ENCODE measurements at regions not wholly inside any gene's neighbourhood (a gene's known extent, or its start where the extent isn't known, plus 50 kb on each side); places are given as distances from the start of the nearest gene placed in this dataset.

DNA sequence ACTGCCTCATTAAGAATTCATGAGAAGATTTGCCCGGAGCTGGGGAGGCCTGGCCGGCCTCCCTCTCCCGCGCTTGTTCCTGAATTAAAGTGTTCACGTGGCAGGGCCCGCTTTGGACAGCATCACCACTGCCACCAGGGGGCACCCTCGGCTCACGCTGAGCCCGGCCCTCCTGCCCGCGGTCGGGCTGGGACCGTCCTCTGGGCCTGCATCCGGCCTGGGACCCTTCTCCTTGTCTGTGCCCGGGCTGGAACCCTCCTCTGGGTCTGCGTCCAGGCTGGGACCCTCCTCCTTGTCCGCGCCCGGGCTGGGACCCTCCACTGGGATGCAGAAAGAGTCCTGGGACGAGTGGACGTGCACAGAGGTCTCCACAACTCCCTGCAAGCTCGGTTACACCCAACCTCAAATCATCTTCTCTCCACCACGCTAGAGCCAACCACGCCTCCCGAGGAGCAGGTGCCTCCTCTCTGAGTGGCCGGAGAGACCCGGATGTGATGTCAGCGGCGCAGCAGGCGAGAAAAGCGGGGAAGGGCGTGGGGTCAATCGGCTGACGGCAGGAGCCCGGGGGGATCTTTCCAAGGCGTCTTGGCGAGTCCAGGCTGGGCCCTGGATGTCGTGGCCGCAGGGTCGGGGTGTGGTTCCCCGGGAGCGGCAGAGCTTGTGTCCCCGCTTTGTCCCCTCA is 50.9 kb upstream of the DACT2 start:
- no peaks in the 10 kb centered on the region for H3K9me3 ChIP-seq (ENCODE audit: insufficient read depth in 2 of 2, low read depth in 1 of 2, low read length in 1 of 2)
- H2BK15ac ChIP-seq (ENCODE audit: low read length): no peak overlapping the region
- H2AFZ ChIP-seq (ENCODE audit: low read length): peak overlapping the region; percentile 76; the same call in 1 of the 2 replicates
- H3K9ac ChIP-seq (replicated peaks in 1 of 4; ENCODE audit: extremely low read depth in 1 of 4, low read depth in 3 of 4, low read length in 3 of 4): no peak overlapping the region
- H4K8ac ChIP-seq (ENCODE audit: extremely low read depth, insufficient read depth, low read length): no peak overlapping the region; the same call in 1 of the 2 replicates
- no peaks in the 10 kb centered on the region for H3K79me1 ChIP-seq (ENCODE audit: low read depth, low read length)
- no peak overlapping the region for H3K4me3 ChIP-seq (ENCODE audit: extremely low read depth in 1 of 4, insufficient read depth in 2 of 4, low read depth in 3 of 4, low read length in 4 of 4)
- H4K91ac ChIP-seq (replicated peaks; ENCODE audit: insufficient read length, low read length): no peak overlapping the region
- no peak overlapping the region for H3K18ac ChIP-seq (ENCODE audit: extremely low read depth, low read length)
- H2BK5ac ChIP-seq (ENCODE audit: low read depth, low read length): no peak overlapping the region; the same call in 1 of the 2 replicates
- H2BK20ac ChIP-seq (ENCODE audit: low read length): no peak overlapping the region
- H3K79me2 ChIP-seq (ENCODE audit: control insufficient read depth in 1 of 2, insufficient read depth in 2 of 2, low read length in 2 of 2): no peaks in the 10 kb centered on the region
- H3K56ac ChIP-seq (replicated peaks; ENCODE audit: insufficient read length, low read depth, low read length): no peak overlapping the region
- CTCF ChIA-PET (ENCODE audit: partially characterized antibody): interaction anchor here (0.7 to 3.9 kb wide), 43 partner anchors 9 to 1323 kb away, joined by 3 to 20 read pairs (median 3); partner anchors contain the start of gene SMOC2
- no peak overlapping the region for H2BK120ac ChIP-seq (replicated peaks; ENCODE audit: low read depth, low read length)
- H3K4me1 ChIP-seq (replicated peaks in 1 of 4; ENCODE audit: control insufficient read depth in 3 of 4, insufficient read depth in 4 of 4, low read length in 3 of 4): no peaks in the 10 kb centered on the region; a peak in 3 of 7 replicates
- no peak overlapping the region for H3K4me2 ChIP-seq (ENCODE audit: insufficient read depth in 1 of 2, low read depth in 2 of 2, low read length in 2 of 2)
- H3K27me3 ChIP-seq (replicated peaks in 1 of 4; ENCODE audit: control insufficient read depth in 3 of 4, extremely low read depth in 1 of 4, insufficient read depth in 3 of 4, low read length in 3 of 4): no peaks in the 10 kb centered on the region
- no peak overlapping the region; the same call in 1 of the 2 replicates for H2BK12ac ChIP-seq (ENCODE audit: low read depth, low read length)
- no peak overlapping the region for H3K14ac ChIP-seq (ENCODE audit: insufficient read length)
- peak; percentile 46 to 97 for DNase-seq (ENCODE audit: low read depth in 1 of 2, low spot score in 2 of 2)
- H2AK5ac ChIP-seq (ENCODE audit: low read depth, low read length): no peak overlapping the region
- no peak for FAIRE-seq
- H3K23me2 ChIP-seq (ENCODE audit: low read depth, low read length): no peaks in the 10 kb centered on the region
- 53% methylated on average over 37 of the region's 43 CpGs; no CpG with 5 or more reads in 1 of the 2 experiments for WGBS, 2 experiments (ENCODE audit: extremely low coverage in 1 of 2, insufficient coverage in 1 of 2, insufficient read length in 1 of 2, insufficient replicate concordance in 2 of 2, low coverage in 1 of 2, low lambda C conversion rate in 2 of 2, missing lambda C conversion rate in 1 of 2)
- H3K27ac ChIP-seq (ENCODE audit: low read depth, low read length): no peak overlapping the region
- H4K20me1 ChIP-seq (replicated peaks in 1 of 2; ENCODE audit: control insufficient read depth in 1 of 2, insufficient read depth in 2 of 2, low read length in 2 of 2): no peaks in the 10 kb centered on the region
- H3K4ac ChIP-seq (replicated peaks; ENCODE audit: insufficient read length, low read depth, low read length): no peak overlapping the region
- no peak overlapping the region for H4K5ac ChIP-seq (ENCODE audit: insufficient read length, low read depth, low read length)
- POLR2A ChIA-PET (ENCODE audit: partially characterized antibody): no interaction called here
- no peak overlapping the region for H3K23ac ChIP-seq (ENCODE audit: insufficient read length)
- H3K36me3 ChIP-seq (ENCODE audit: control insufficient read depth in 2 of 4, insufficient read depth in 4 of 4, low read length in 3 of 4): no peaks in the 10 kb centered on the region
- TF ChIP-seq, protein P1, sequence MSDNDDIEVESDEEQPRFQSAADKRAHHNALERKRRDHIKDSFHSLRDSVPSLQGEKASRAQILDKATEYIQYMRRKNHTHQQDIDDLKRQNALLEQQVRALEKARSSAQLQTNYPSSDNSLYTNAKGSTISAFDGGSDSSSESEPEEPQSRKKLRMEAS (IDR thresholded peaks at IDR 0.05): peak; percentile 82
- no peak for TF ChIP-seq JUND (IDR thresholded peaks at IDR 0.05; ENCODE audit: low read length)
- TF ChIP-seq, protein P2, sequence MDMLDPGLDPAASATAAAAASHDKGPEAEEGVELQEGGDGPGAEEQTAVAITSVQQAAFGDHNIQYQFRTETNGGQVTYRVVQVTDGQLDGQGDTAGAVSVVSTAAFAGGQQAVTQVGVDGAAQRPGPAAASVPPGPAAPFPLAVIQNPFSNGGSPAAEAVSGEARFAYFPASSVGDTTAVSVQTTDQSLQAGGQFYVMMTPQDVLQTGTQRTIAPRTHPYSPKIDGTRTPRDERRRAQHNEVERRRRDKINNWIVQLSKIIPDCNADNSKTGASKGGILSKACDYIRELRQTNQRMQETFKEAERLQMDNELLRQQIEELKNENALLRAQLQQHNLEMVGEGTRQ (IDR thresholded peaks at IDR 0.05; ENCODE audit: low read length): peak; percentile 61
- peak; percentile 70; the same call in 1 of the 2 replicates for TF ChIP-seq GABPA (IDR thresholded peaks at IDR 0.05; ENCODE audit: borderline replicate concordance, insufficient read depth, low read length)
- TF ChIP-seq, protein P3, sequence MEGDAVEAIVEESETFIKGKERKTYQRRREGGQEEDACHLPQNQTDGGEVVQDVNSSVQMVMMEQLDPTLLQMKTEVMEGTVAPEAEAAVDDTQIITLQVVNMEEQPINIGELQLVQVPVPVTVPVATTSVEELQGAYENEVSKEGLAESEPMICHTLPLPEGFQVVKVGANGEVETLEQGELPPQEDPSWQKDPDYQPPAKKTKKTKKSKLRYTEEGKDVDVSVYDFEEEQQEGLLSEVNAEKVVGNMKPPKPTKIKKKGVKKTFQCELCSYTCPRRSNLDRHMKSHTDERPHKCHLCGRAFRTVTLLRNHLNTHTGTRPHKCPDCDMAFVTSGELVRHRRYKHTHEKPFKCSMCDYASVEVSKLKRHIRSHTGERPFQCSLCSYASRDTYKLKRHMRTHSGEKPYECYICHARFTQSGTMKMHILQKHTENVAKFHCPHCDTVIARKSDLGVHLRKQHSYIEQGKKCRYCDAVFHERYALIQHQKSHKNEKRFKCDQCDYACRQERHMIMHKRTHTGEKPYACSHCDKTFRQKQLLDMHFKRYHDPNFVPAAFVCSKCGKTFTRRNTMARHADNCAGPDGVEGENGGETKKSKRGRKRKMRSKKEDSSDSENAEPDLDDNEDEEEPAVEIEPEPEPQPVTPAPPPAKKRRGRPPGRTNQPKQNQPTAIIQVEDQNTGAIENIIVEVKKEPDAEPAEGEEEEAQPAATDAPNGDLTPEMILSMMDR (IDR thresholded peaks at IDR 0.05; ENCODE audit: control extremely low read depth in 1 of 3, insufficient read depth in 1 of 3, low read depth in 1 of 3, low read length in 3 of 3): peak in 2 of 3 experiments; percentile 85 to 92; a peak in 3 of 4 replicates
- TF ChIP-seq YY1 (IDR thresholded peaks at IDR 0.05; ENCODE audit: low read depth, low read length): peak; percentile 70; the same call in 1 of the 2 replicates
- TF ChIP-seq, protein P4, sequence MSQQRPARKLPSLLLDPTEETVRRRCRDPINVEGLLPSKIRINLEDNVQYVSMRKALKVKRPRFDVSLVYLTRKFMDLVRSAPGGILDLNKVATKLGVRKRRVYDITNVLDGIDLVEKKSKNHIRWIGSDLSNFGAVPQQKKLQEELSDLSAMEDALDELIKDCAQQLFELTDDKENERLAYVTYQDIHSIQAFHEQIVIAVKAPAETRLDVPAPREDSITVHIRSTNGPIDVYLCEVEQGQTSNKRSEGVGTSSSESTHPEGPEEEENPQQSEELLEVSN (IDR thresholded peaks at IDR 0.05): peak; percentile 87
- TF ChIP-seq CREB1 (IDR thresholded peaks at IDR 0.05): peak; percentile 60; the same call in 1 of the 2 replicates
